Ovary (tissue), 7 donors: ENCODE measurements at regions not wholly inside any gene's neighbourhood (a gene's known extent, or its start where the extent isn't known, plus 50 kb on each side); places are given as distances from the start of the nearest gene placed in this dataset.

Experiments
- DNase-seq, 5 donors: peaks; one replicate each; pipeline ENCODE4 v3.0.0-alpha.2; 2019 to 2020
- H3K27ac ChIP-seq, 2 donors: fragments of 200-600 bp; one replicate each; pipeline versions ENCODE4 v1.5.1 to v1.8.0; 2019 to 2022
- H3K27me3 ChIP-seq: fragments of 200-600 bp; one replicate; pipeline ENCODE4 v1.8.0; 2022
- H3K36me3 ChIP-seq: fragments of 200-600 bp; sonication (generic); one replicate; pipeline ENCODE4 v1.5.1; 2019
- H3K4me1 ChIP-seq: one replicate; pipeline ENCODE4 v1.8.1; 2013; ENCODE audit warnings: mild to moderate bottlenecking, moderate library complexity; ENCODE audit not compliant: insufficient read depth
- H3K4me3 ChIP-seq: fragments of 200-600 bp; sonication (generic); one replicate; pipeline ENCODE4 v1.5.1; 2017
- H3K9me3 ChIP-seq, 2 donors: fragments of 200-600 bp in 1 of 2; sonication (generic) in 1 of 2; one replicate each; pipeline versions ENCODE4 v1.5.1 to v1.8.1; 2013 to 2019; ENCODE audit warnings: mild to moderate bottlenecking in 1 of 2, moderate library complexity in 1 of 2
- EP300 ChIP-seq: sonication (generic); formaldehyde crosslinking; IDR thresholded peaks from one replicate; pipeline ENCODE4 v1.6.1; 2017; ENCODE audit warnings: antibody characterized with exemption
- POLR2A ChIP-seq: fragments of 450-650 bp; IDR thresholded peaks from one replicate; pipeline ENCODE4 v1.6.1; 2017; ENCODE audit warnings: antibody characterized with exemption, mild to moderate bottlenecking, moderate library complexity
- WGBS, 3 donors: extraction: QIAGEN DNeasy Blood & Tissue Kit in 1 of 3; methylation state at CpG; one replicate each; pipeline versions ENCODE4 v1.1.5 to v1.1.7; 2013 to 2017; 5-methylcytosine and 5-hydroxymethylcytosine counted together
- intact Hi-C, 4 donors: fragments of 100-400 bp; cut with DNase I; formaldehyde crosslinking; loops; one replicate each; pipeline versions ENCODE4 v1.11.0 to v1.15.1; 2022 to 2023
- TF ChIP-seq, protein P1 (sequence below), 3 donors: fragments of 450-650 bp in 2 of 3; fragments of 200-600 bp in 1 of 3; IDR thresholded peaks; one replicate each; pipeline versions ENCODE4 v1.5.1 to v1.8.0; 2016 to 2022; ENCODE audit warnings: antibody characterized with exemption in 3 of 3, mild to moderate bottlenecking in 1 of 3
- donor health status: DM: no; HTN: no; CAD: no; lungs with moderate emphysema.
- donor health status: DM: no; HTN: no; CAD: no.
- donor health status: Bipolar disorder and iron deficiency.
- donor health status: DM: no; HTN: no; CAD: no.
- donor health status: DM: yes; HTN: yes; CAD: no.

DNA sequence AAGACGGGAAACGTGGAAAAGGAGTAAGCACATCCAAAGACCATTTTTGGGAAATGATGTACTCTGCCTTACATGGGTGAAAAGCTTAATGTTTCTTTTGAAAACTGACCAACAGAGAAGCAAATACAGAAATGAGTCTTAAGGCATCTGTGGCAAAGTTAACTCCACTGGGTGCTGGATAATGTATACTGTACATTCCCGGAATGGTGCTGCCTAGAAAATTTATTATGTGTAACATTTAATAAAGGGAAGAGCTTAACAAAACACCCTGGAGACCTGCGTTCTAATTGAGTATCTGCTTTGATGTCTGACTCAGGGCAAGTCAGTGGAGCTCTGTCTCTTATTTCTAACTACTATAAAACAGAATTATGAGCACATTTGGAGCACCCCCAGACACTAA lies 230.2 kb downstream of the MID1 start:
- Histone ChIP-seq H3K9me3 (no peaks in the 10 kb centered on the region), H3K27me3 (no peaks in the 10 kb centered on the region), H3K36me3 (no peaks in the 10 kb centered on the region), H3K27ac (no peak overlapping the region), H3K4me1 (no peaks in the 10 kb centered on the region), H3K4me3 (no peak overlapping the region)
- 47 to 55% (median 53%) methylated on average over 4 of the region's 4 CpGs for WGBS, 3 donors
- intact Hi-C loops: no loop called here
- no peak for DNase-seq
- TF ChIP-seq EP300: no peak
- TF ChIP-seq, protein P1, sequence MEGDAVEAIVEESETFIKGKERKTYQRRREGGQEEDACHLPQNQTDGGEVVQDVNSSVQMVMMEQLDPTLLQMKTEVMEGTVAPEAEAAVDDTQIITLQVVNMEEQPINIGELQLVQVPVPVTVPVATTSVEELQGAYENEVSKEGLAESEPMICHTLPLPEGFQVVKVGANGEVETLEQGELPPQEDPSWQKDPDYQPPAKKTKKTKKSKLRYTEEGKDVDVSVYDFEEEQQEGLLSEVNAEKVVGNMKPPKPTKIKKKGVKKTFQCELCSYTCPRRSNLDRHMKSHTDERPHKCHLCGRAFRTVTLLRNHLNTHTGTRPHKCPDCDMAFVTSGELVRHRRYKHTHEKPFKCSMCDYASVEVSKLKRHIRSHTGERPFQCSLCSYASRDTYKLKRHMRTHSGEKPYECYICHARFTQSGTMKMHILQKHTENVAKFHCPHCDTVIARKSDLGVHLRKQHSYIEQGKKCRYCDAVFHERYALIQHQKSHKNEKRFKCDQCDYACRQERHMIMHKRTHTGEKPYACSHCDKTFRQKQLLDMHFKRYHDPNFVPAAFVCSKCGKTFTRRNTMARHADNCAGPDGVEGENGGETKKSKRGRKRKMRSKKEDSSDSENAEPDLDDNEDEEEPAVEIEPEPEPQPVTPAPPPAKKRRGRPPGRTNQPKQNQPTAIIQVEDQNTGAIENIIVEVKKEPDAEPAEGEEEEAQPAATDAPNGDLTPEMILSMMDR (IDR thresholded peaks at IDR 0.05): no peak
- TF ChIP-seq POLR2A: no peak

GRCh38 chrX:10393241-10393640 lies 227.1 kb downstream of the MID1 start:
- no peak overlapping the region for H3K4me3 ChIP-seq
- no peaks in the 10 kb centered on the region for H3K9me3 ChIP-seq
- intact Hi-C loops: no loop called here
- no peaks in the 10 kb centered on the region for H3K4me1 ChIP-seq
- TF ChIP-seq, protein P1 (IDR thresholded peaks at IDR 0.05): no peak
- H3K36me3 ChIP-seq: no peaks in the 10 kb centered on the region
- DNase-seq: no peak
- H3K27me3 ChIP-seq: no peaks in the 10 kb centered on the region
- WGBS, 3 donors: 59 to 73% (median 64%) methylated on average over 3 of the region's 3 CpGs
- no peak overlapping the region for H3K27ac ChIP-seq

GRCh38 chrX:10393899-10394298 lies 226.5 kb downstream of the MID1 start:
- H3K27me3 ChIP-seq: no peaks in the 10 kb centered on the region
- no peaks in the 10 kb centered on the region for H3K4me1 ChIP-seq
- no peak overlapping the region for H3K4me3 ChIP-seq
- TF ChIP-seq POLR2A (no peak), EP300 (no peak)
- TF ChIP-seq, protein P1 (IDR thresholded peaks at IDR 0.05): no peak
- H3K36me3 ChIP-seq: no peaks in the 10 kb centered on the region
- no peak overlapping the region for H3K27ac ChIP-seq
- intact Hi-C loops: no loop called here
- no peaks in the 10 kb centered on the region for H3K9me3 ChIP-seq
- WGBS, 3 donors: 66 to 71% (median 68%) methylated on average over 6 of the region's 6 CpGs
- no peak for DNase-seq

DNA sequence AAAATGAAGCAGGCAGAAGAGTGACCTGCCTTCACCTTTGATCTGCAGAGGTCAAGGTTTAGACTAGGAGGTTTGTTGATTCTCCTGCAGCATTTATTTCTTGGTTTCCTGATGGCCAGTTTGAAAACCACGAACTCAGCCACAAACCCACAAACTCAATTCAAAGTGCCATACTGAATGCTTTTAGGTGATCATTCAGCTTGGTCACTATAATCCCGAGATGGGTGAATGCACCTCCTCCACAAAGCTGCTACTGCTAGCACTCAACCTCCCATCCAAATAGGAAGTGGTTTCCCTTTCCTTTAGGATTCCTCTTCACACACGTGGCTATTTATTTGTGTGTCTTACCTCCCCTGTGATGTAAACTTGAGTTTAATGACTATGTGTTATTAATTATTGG lies 225.2 kb downstream of the MID1 start:
- Histone ChIP-seq H3K27ac (no peak overlapping the region), H3K4me1 (no peaks in the 10 kb centered on the region), H3K36me3 (no peaks in the 10 kb centered on the region), H3K4me3 (no peak overlapping the region), H3K27me3 (no peaks in the 10 kb centered on the region), H3K9me3 (no peaks in the 10 kb centered on the region)
- intact Hi-C loops: no loop called here
- no peak for DNase-seq
- WGBS, 3 donors: 45 to 47% (median 46%) methylated on average over 3 of the region's 3 CpGs
- no peak for TF ChIP-seq POLR2A
- TF ChIP-seq EP300: no peak
- TF ChIP-seq, protein P1 (IDR thresholded peaks at IDR 0.05): no peak
